ENCODE measurements at regions not wholly inside any gene's neighbourhood (a gene's known extent, or its start where the extent isn't known, plus 50 kb on each side); places are given as distances from the start of the nearest gene placed in this dataset.
A peak's percentile ranks its signal among the peaks of the same experiment; 100 is the strongest.

- H3K9ac ChIP-seq (ENCODE audit: low read length in 5 of 5), result no peak overlapping the region
- no peaks in the 10 kb centered on the region for H3K27me3 ChIP-seq (ENCODE audit: control insufficient read depth in 5 of 5, insufficient read depth in 4 of 5, low read length in 5 of 5)
- peak overlapping the region; percentile 6 for H3K27ac ChIP-seq (ENCODE audit: low read depth, low read length)
- H3K36me3 ChIP-seq (ENCODE audit: control insufficient read depth in 5 of 5, insufficient read depth in 5 of 5, low read length in 5 of 5), result no peaks in the 10 kb centered on the region
- H3K4me3 ChIP-seq (ENCODE audit: low read depth in 1 of 5, low read length in 5 of 5), result no peak overlapping the region
- peaks cover 0 to 30% (median 24%) of the 10 kb centered on the region in 5 donors for H3K4me1 ChIP-seq (ENCODE audit: control insufficient read depth in 5 of 5, insufficient read depth in 5 of 5, low read length in 5 of 5)
- H3K9me3 ChIP-seq (ENCODE audit: control insufficient read depth in 5 of 5, low read length in 5 of 5), result no peaks in the 10 kb centered on the region
Observed at GRCh38 chr1:60279798-60280197, 206.2 kb upstream of the C1orf87 start.

GRCh38 chr1:60277269-60277668, 203.7 kb upstream of the C1orf87 start:
- H3K9ac ChIP-seq (ENCODE audit: low read length in 5 of 5), result no peak overlapping the region
- no peaks in the 10 kb centered on the region for H3K27me3 ChIP-seq (ENCODE audit: control insufficient read depth in 5 of 5, insufficient read depth in 4 of 5, low read length in 5 of 5)
- no peak overlapping the region for H3K4me3 ChIP-seq (ENCODE audit: low read depth in 1 of 5, low read length in 5 of 5)
- H3K36me3 ChIP-seq (ENCODE audit: control insufficient read depth in 5 of 5, insufficient read depth in 5 of 5, low read length in 5 of 5), result no peaks in the 10 kb centered on the region
- H3K4me1 ChIP-seq (ENCODE audit: control insufficient read depth in 5 of 5, insufficient read depth in 5 of 5, low read length in 5 of 5), result peaks cover 0 to 30% (median 17%) of the 10 kb centered on the region in 5 donors
- H3K27ac ChIP-seq (ENCODE audit: low read depth, low read length), result no peak overlapping the region
- H3K9me3 ChIP-seq (ENCODE audit: control insufficient read depth in 5 of 5, low read length in 5 of 5), result no peaks in the 10 kb centered on the region

- Histone ChIP-seq H3K27ac (ENCODE audit: low read depth, low read length) (no peak overlapping the region), H3K27me3 (ENCODE audit: control insufficient read depth in 5 of 5, insufficient read depth in 4 of 5, low read length in 5 of 5) (no peaks in the 10 kb centered on the region), H3K4me3 (ENCODE audit: low read depth in 1 of 5, low read length in 5 of 5) (no peak overlapping the region), H3K9me3 (ENCODE audit: control insufficient read depth in 5 of 5, low read length in 5 of 5) (no peaks in the 10 kb centered on the region), H3K4me1 (ENCODE audit: control insufficient read depth in 5 of 5, insufficient read depth in 5 of 5, low read length in 5 of 5) (peaks cover 0 to 9% (median 0%) of the 10 kb centered on the region in 5 donors), H3K36me3 (ENCODE audit: control insufficient read depth in 5 of 5, insufficient read depth in 5 of 5, low read length in 5 of 5) (no peaks in the 10 kb centered on the region), H3K9ac (ENCODE audit: low read length in 5 of 5) (no peak overlapping the region)
Observed at GRCh38 chr1:60274422-60275290, 201.1 kb upstream of the C1orf87 start.

- no peaks in the 10 kb centered on the region for H3K36me3 ChIP-seq (ENCODE audit: control insufficient read depth in 5 of 5, insufficient read depth in 5 of 5, low read length in 5 of 5)
- H3K9ac ChIP-seq (ENCODE audit: low read length in 5 of 5), result no peak overlapping the region
- peaks cover 0 to 8% (median 0%) of the 10 kb centered on the region in 5 donors for H3K4me1 ChIP-seq (ENCODE audit: control insufficient read depth in 5 of 5, insufficient read depth in 5 of 5, low read length in 5 of 5)
- H3K27me3 ChIP-seq (ENCODE audit: control insufficient read depth in 5 of 5, insufficient read depth in 4 of 5, low read length in 5 of 5), result no peaks in the 10 kb centered on the region
- no peak overlapping the region for H3K27ac ChIP-seq (ENCODE audit: low read depth, low read length)
- H3K9me3 ChIP-seq (ENCODE audit: control insufficient read depth in 5 of 5, low read length in 5 of 5), result peaks cover 0 to 2% (median 0%) of the 10 kb centered on the region in 5 donors
- H3K4me3 ChIP-seq (ENCODE audit: low read depth in 1 of 5, low read length in 5 of 5), result no peak overlapping the region
Observed at GRCh38 chr1:60273185-60273584, 199.6 kb upstream of the C1orf87 start.

- Histone ChIP-seq H3K9me3 (ENCODE audit: control insufficient read depth in 5 of 5, low read length in 5 of 5) (peaks cover 0 to 3% (median 0%) of the 10 kb centered on the region in 5 donors), H3K9ac (ENCODE audit: low read length in 5 of 5) (no peak overlapping the region), H3K4me1 (ENCODE audit: control insufficient read depth in 5 of 5, insufficient read depth in 5 of 5, low read length in 5 of 5) (peaks cover 0 to 8% (median 0%) of the 10 kb centered on the region in 5 donors), H3K27ac (ENCODE audit: low read depth, low read length) (no peak overlapping the region), H3K27me3 (ENCODE audit: control insufficient read depth in 5 of 5, insufficient read depth in 4 of 5, low read length in 5 of 5) (no peaks in the 10 kb centered on the region), H3K4me3 (ENCODE audit: low read depth in 1 of 5, low read length in 5 of 5) (no peak overlapping the region), H3K36me3 (ENCODE audit: control insufficient read depth in 5 of 5, insufficient read depth in 5 of 5, low read length in 5 of 5) (no peaks in the 10 kb centered on the region)
Observed at GRCh38 chr1:60271041-60271440, 197.5 kb upstream of the C1orf87 start.

- H3K9me3 ChIP-seq (ENCODE audit: control insufficient read depth in 5 of 5, low read length in 5 of 5), result peaks cover 0 to 3% (median 0%) of the 10 kb centered on the region in 5 donors
- H3K4me3 ChIP-seq (ENCODE audit: low read depth in 1 of 5, low read length in 5 of 5), result no peak overlapping the region
- H3K27ac ChIP-seq (ENCODE audit: low read depth, low read length), result no peak overlapping the region
- H3K36me3 ChIP-seq (ENCODE audit: control insufficient read depth in 5 of 5, insufficient read depth in 5 of 5, low read length in 5 of 5), result no peaks in the 10 kb centered on the region
- peaks cover 0 to 5% (median 0%) of the 10 kb centered on the region in 5 donors for H3K4me1 ChIP-seq (ENCODE audit: control insufficient read depth in 5 of 5, insufficient read depth in 5 of 5, low read length in 5 of 5)
- H3K9ac ChIP-seq (ENCODE audit: low read length in 5 of 5), result no peak overlapping the region
- no peaks in the 10 kb centered on the region for H3K27me3 ChIP-seq (ENCODE audit: control insufficient read depth in 5 of 5, insufficient read depth in 4 of 5, low read length in 5 of 5)
Observed at GRCh38 chr1:60268451-60268850, 194.9 kb upstream of the C1orf87 start.

- no peak overlapping the region for H3K27ac ChIP-seq (ENCODE audit: low read depth, low read length)
- no peak overlapping the region for H3K4me3 ChIP-seq (ENCODE audit: low read depth in 1 of 5, low read length in 5 of 5)
- H3K9me3 ChIP-seq (ENCODE audit: control insufficient read depth in 5 of 5, low read length in 5 of 5), result peaks cover 0 to 3% (median 0%) of the 10 kb centered on the region in 5 donors
- no peaks in the 10 kb centered on the region for H3K27me3 ChIP-seq (ENCODE audit: control insufficient read depth in 5 of 5, insufficient read depth in 4 of 5, low read length in 5 of 5)
- H3K4me1 ChIP-seq (ENCODE audit: control insufficient read depth in 5 of 5, insufficient read depth in 5 of 5, low read length in 5 of 5), result peaks cover 0 to 17% (median 5%) of the 10 kb centered on the region in 5 donors
- no peak overlapping the region for H3K9ac ChIP-seq (ENCODE audit: low read length in 5 of 5)
- no peaks in the 10 kb centered on the region for H3K36me3 ChIP-seq (ENCODE audit: control insufficient read depth in 5 of 5, insufficient read depth in 5 of 5, low read length in 5 of 5)
Observed at GRCh38 chr1:60265560-60266535, 192.3 kb upstream of the C1orf87 start.

GRCh38 chr1:60262701-60263100, 189.1 kb upstream of the C1orf87 start:
- Histone ChIP-seq H3K27me3 (ENCODE audit: control insufficient read depth in 5 of 5, insufficient read depth in 4 of 5, low read length in 5 of 5) (no peaks in the 10 kb centered on the region), H3K4me3 (ENCODE audit: low read depth in 1 of 5, low read length in 5 of 5) (no peak overlapping the region), H3K27ac (ENCODE audit: low read depth, low read length) (peak overlapping the region; percentile 31), H3K4me1 (ENCODE audit: control insufficient read depth in 5 of 5, insufficient read depth in 5 of 5, low read length in 5 of 5) (peaks cover 0 to 20% (median 5%) of the 10 kb centered on the region in 5 donors), H3K9ac (ENCODE audit: low read length in 5 of 5) (peak overlapping the region in 1 of 5 donors; percentile 6), H3K36me3 (ENCODE audit: control insufficient read depth in 5 of 5, insufficient read depth in 5 of 5, low read length in 5 of 5) (no peaks in the 10 kb centered on the region), H3K9me3 (ENCODE audit: control insufficient read depth in 5 of 5, low read length in 5 of 5) (no peaks in the 10 kb centered on the region)

- peaks cover 0 to 11% (median 3%) of the 10 kb centered on the region in 5 donors for H3K4me1 ChIP-seq (ENCODE audit: control insufficient read depth in 5 of 5, insufficient read depth in 5 of 5, low read length in 5 of 5)
- H3K9ac ChIP-seq (ENCODE audit: low read length in 5 of 5), result no peak overlapping the region
- H3K9me3 ChIP-seq (ENCODE audit: control insufficient read depth in 5 of 5, low read length in 5 of 5), result no peaks in the 10 kb centered on the region
- H3K4me3 ChIP-seq (ENCODE audit: low read depth in 1 of 5, low read length in 5 of 5), result no peak overlapping the region
- H3K27me3 ChIP-seq (ENCODE audit: control insufficient read depth in 5 of 5, insufficient read depth in 4 of 5, low read length in 5 of 5), result no peaks in the 10 kb centered on the region
- no peak overlapping the region for H3K27ac ChIP-seq (ENCODE audit: low read depth, low read length)
- no peaks in the 10 kb centered on the region for H3K36me3 ChIP-seq (ENCODE audit: control insufficient read depth in 5 of 5, insufficient read depth in 5 of 5, low read length in 5 of 5)
Observed at GRCh38 chr1:60257531-60257930, 184.0 kb upstream of the C1orf87 start.

Measured in subcutaneous abdominal adipose tissue (tissue), 5 donors.